ENCODE measurements at regions not wholly inside any gene's neighbourhood (a gene's known extent, or its start where the extent isn't known, plus 50 kb on each side); places are given as distances from the start of the nearest gene placed in this dataset.

DNA sequence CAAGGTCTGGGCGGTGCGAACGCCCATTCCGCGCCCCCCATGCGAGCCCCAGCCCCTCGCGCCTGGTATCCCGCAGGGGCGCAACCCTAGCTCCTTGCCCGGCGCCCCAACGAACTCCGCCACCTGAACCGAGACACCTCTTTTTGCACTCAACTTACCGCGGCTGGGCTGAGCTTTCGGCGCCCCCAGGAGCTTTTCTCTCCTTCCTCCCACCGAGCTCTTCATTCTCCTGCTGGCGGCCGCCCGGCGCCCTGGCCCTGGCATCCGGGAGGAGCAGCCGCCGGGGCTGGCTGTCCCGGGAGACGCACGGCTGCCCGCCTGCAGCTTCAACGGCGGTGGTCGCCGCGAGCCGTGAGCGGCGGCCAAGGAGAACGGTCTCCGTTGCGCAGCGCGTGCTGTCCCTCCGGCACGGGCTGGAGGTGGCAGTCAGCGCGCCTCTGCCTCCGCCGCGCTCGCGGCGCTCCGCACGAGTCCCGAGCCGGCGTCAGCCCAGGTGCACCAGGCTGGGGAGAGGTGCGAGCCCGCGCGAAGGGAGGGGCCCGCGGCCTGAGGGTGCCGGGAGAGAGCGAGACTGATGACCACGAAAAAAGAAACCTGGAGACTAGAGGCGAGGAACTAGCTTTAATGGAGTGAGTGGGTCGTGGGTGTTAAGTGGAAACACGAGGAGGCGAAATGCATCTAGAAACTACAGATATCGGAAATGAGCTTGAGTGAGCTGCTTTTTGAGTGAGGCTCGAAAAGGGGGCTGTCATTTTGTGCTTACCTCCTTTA lies 621.5 kb upstream of the ZNF385D start:
- Histone ChIP-seq H3F3A (replicated peaks; ENCODE audit: insufficient read depth) (peaks cover 5% of the 10 kb centered on the region), H3K4me3 (ENCODE audit: low read depth in 2 of 2, low read length in 1 of 2) (peak overlapping the region; percentile 41 to 45; a peak in 3 of 4 replicates), H3K79me2 (ENCODE audit: insufficient read depth) (no peaks in the 10 kb centered on the region), H3K9ac (no peak overlapping the region), H3K9me3 (no peaks in the 10 kb centered on the region), H3K36me3 (replicated peaks in 1 of 2; ENCODE audit: control insufficient read depth in 1 of 2, insufficient read depth in 2 of 2, low read length in 1 of 2) (no peaks in the 10 kb centered on the region), H3K4me2 (peak overlapping the region; percentile 60; the same call in 1 of the 2 replicates), H3K4me1 (ENCODE audit: control insufficient read depth in 1 of 2, insufficient read depth in 2 of 2, low read depth in 1 of 2, low read length in 1 of 2) (peaks cover 0 to 5% of the 10 kb centered on the region in 2 experiments; a peak in 2 of 4 replicates), H3K27ac (ENCODE audit: low read depth in 2 of 2, low read length in 1 of 2) (no peak overlapping the region), H2AFZ (ENCODE audit: low read depth) (no peak overlapping the region), H3K9me2 (no peaks in the 10 kb centered on the region), H3K27me3 (ENCODE audit: insufficient read depth) (peaks cover 5% of the 10 kb centered on the region; the same call in 1 of the 2 replicates), H4K20me1 (ENCODE audit: insufficient read depth) (no peaks in the 10 kb centered on the region)
- DNase-seq: peak; percentile 81
- TF ChIP-seq, protein P1, sequence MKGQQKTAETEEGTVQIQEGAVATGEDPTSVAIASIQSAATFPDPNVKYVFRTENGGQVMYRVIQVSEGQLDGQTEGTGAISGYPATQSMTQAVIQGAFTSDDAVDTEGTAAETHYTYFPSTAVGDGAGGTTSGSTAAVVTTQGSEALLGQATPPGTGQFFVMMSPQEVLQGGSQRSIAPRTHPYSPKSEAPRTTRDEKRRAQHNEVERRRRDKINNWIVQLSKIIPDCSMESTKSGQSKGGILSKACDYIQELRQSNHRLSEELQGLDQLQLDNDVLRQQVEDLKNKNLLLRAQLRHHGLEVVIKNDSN (IDR thresholded peaks at IDR 0.05; ENCODE audit: borderline replicate concordance, low read depth): no peak
- TF ChIP-seq POLR2AphosphoS5 (IDR thresholded peaks at IDR 0.05; ENCODE audit: low read depth, low read length): no peak
- TF ChIP-seq NRF1 (IDR thresholded peaks at IDR 0.05; ENCODE audit: low read depth, low read length): no peak
- TF ChIP-seq GATA2 (CRISPR knock-in tag; IDR thresholded peaks at IDR 0.05): no peak
- no peak for TF ChIP-seq EZH2phosphoT487 (IDR thresholded peaks at IDR 0.05; ENCODE audit: borderline replicate concordance, low read depth)
- no peak for TF ChIP-seq RAD21 (IDR thresholded peaks at IDR 0.05; ENCODE audit: low read length)
- no peak for TF ChIP-seq EP300 (IDR thresholded peaks at IDR 0.05; ENCODE audit: borderline replicate concordance in 1 of 2, low read depth in 1 of 2, low read length in 1 of 2)
- no peak for TF ChIP-seq FOXM1 (IDR thresholded peaks at IDR 0.05; ENCODE audit: low read depth)
- TF ChIP-seq MXI1 (IDR thresholded peaks at IDR 0.05; ENCODE audit: low read depth, low read length): no peak
- TF ChIP-seq NFIC (IDR thresholded peaks at IDR 0.05; ENCODE audit: borderline replicate concordance): no peak
- TF ChIP-seq SIN3A (IDR thresholded peaks at IDR 0.05; ENCODE audit: borderline replicate concordance, low read depth, low read length): no peak
- TF ChIP-seq GABPA (IDR thresholded peaks at IDR 0.05; ENCODE audit: low read depth): no peak
- no peak for TF ChIP-seq TAF1 (IDR thresholded peaks at IDR 0.05; ENCODE audit: borderline replicate concordance, low read depth, low read length)
- TF ChIP-seq, protein P2, sequence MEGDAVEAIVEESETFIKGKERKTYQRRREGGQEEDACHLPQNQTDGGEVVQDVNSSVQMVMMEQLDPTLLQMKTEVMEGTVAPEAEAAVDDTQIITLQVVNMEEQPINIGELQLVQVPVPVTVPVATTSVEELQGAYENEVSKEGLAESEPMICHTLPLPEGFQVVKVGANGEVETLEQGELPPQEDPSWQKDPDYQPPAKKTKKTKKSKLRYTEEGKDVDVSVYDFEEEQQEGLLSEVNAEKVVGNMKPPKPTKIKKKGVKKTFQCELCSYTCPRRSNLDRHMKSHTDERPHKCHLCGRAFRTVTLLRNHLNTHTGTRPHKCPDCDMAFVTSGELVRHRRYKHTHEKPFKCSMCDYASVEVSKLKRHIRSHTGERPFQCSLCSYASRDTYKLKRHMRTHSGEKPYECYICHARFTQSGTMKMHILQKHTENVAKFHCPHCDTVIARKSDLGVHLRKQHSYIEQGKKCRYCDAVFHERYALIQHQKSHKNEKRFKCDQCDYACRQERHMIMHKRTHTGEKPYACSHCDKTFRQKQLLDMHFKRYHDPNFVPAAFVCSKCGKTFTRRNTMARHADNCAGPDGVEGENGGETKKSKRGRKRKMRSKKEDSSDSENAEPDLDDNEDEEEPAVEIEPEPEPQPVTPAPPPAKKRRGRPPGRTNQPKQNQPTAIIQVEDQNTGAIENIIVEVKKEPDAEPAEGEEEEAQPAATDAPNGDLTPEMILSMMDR (IDR thresholded peaks at IDR 0.05): no peak
- TF ChIP-seq MEF2A (IDR thresholded peaks at IDR 0.05; ENCODE audit: borderline replicate concordance, low read depth): no peak
- TF ChIP-seq FOSL2 (IDR thresholded peaks at IDR 0.05; ENCODE audit: borderline replicate concordance, low read depth): no peak
- TF ChIP-seq CHD2 (IDR thresholded peaks at IDR 0.05; ENCODE audit: low read length, partially characterized antibody): no peak
- TF ChIP-seq TCF12 (IDR thresholded peaks at IDR 0.05): no peak
- TF ChIP-seq, protein P3, sequence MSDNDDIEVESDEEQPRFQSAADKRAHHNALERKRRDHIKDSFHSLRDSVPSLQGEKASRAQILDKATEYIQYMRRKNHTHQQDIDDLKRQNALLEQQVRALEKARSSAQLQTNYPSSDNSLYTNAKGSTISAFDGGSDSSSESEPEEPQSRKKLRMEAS (IDR thresholded peaks at IDR 0.05; ENCODE audit: low read depth): no peak
- TF ChIP-seq, protein P4, sequence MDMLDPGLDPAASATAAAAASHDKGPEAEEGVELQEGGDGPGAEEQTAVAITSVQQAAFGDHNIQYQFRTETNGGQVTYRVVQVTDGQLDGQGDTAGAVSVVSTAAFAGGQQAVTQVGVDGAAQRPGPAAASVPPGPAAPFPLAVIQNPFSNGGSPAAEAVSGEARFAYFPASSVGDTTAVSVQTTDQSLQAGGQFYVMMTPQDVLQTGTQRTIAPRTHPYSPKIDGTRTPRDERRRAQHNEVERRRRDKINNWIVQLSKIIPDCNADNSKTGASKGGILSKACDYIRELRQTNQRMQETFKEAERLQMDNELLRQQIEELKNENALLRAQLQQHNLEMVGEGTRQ (IDR thresholded peaks at IDR 0.05; ENCODE audit: borderline replicate concordance, low read depth, low read length): no peak
- WGBS (ENCODE audit: low lambda C conversion rate): 20% methylated on average over 42 of the region's 74 CpGs
- ChIA-PET POLR2A (no interaction called here), CTCF (interaction anchor here (0.9 to 1.2 kb wide), 3 partner anchors 8 to 588 kb away, joined by 3 read pairs; no protein-coding TSS in a partner anchor)

Data from SK-N-SH (cell line).